Activated CD4-positive, alpha-beta T cell treated with anti-CD3 and anti-CD28 coated beads for 48 hours (primary cell): ENCODE measurements at regions not wholly inside any gene's neighbourhood (a gene's known extent, or its start where the extent isn't known, plus 50 kb on each side); places are given as distances from the start of the nearest gene placed in this dataset.
"Not testable (repeated sequence)": the region's sequence is repeated elsewhere in the genome, so short reads cannot be mapped to it uniquely, and the experiment has no call there.

Source experiments
- DNase-seq: peaks from one replicate; pipeline ENCODE4 v3.0.0-alpha.2; 2020

DNA sequence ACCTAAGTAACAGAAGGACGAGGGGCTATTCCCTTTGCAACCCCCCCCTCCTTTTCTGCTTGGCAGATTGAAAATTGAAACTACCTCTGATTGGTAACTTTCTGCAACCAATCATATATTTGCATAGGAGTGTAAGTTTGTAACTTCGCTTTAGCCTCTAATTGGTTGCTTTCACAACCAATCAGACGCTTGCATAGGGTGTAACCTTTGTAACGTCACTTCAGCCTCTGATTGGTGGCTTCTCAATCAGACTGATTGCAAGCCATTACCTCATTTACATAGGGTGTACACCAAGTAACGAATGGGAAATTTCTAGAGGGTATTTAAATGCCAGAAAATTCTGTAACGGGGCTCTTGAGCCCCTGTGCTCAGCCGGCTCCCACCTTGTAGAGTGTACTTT lies 131.9 kb upstream of the FOXD4L5 start:
- DNase-seq, result not testable (repeated sequence)

DNA sequence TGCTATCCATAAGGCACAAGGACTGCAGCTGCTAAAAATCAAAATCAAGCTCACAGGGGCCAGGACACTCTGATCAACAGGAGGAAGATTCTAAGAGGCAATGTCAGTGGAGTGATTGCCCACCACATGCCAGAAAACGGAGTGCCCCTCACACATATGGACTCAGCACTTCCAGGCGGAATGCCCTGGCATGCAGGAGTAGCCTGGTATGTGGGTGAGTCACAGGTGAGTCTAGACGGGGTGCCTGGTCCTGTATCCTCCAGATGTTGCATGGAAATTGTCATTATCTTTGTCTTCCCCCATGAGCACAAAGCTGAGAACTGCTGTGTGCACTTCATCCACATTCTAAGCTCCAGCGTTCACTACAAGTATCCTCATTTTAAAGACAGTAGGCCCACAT lies 129.2 kb upstream of the FOXD4L5 start:
- not testable (repeated sequence) for DNase-seq

DNA sequence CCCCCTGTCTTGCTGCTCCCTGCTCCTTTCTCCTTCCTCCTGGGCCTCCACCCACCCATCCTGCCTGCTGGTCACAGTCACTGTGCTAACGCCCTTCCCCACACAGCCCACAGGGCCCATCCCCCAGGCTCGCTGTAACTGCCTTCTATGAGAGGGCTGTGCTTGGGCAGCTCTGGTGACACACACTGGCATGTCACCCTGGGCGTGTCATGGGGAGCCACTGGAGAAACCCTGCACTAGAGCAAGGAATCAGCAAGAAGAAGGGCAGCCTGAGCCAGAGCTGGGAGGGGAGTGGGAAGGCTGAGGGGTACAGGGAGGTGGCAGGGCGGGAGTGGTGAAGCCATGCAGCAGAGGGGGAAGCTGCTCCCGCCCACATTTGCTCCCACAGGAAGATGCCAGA lies 128.4 kb upstream of the FOXD4L5 start:
- DNase-seq, result not testable (repeated sequence)

DNA sequence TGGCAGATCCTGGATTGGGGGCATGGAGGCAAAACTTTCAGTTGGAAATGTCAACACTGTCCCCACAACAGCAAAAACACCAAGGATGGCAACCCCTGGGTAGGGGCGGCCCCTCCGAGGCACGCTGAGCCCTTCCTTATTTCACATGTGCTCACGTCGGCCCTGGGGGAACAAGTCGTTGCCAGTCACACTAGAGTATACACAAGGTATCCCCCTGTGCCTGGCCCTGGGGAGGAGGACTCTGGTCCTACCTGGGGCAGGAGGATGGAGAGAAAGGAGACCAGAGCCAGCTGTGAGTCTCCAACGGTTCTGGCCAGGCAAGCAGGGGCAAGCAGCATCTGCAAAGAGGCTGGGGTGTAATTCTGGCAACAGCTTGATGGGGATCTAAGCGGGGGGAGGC lies 126.9 kb upstream of the FOXD4L5 start:
- DNase-seq, result no peak

GRCh38 chr9:65411336-65411735 lies 126.3 kb upstream of the FOXD4L5 start:
- no peak for DNase-seq

DNA sequence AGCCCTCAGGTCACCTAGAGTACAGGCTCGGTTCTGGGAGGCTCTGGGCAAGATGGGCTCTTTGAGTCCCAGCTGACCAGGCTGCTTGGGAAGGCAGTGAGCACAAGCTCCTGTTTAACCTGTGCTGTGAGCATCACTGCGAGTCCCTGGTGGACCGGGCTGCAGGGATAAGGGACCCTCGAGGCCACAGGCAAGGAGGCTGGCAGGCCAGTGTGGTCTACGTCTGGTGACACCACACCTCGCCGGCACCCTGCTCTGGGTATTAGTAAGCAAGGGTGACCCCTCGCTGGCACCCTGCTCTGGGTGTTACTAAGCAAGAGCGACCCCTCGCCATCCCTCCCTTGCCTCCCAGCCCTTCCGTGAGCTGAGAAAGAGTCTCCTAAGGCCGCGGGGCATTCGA lies 125.9 kb upstream of the FOXD4L5 start:
- DNase-seq, result no peak

- no peak for DNase-seq
These were observed 124.5 kb upstream of the FOXD4L5 start for GRCh38 chr9:65409471-65409980.

DNA sequence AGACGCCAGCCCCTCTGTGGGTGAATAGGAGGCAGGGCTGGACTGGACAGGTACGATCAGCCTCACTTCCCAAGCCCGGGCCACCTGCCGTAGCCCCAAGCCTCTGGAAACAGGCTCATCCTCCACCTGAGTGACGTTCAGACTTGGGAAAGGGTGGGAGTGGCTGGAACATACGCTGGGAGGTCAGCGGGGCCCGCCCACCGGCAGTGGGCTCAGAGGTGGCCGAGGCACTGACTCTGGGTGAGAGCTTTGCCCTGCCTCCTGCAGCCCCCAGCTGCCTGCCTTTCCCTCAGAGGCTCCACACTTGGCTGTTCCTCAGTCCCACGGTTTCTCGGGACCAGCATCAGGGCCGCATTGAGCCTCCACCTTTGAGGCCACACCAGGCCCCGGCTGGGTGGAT lies 123.8 kb upstream of the FOXD4L5 start:
- not testable (repeated sequence) for DNase-seq

- not testable (repeated sequence) for DNase-seq
These were observed 121.6 kb upstream of the FOXD4L5 start for GRCh38 chr9:65406625-65407024.

GRCh38 chr9:65405766-65406165 lies 120.8 kb upstream of the FOXD4L5 start:
- DNase-seq, result not testable (repeated sequence)

DNA sequence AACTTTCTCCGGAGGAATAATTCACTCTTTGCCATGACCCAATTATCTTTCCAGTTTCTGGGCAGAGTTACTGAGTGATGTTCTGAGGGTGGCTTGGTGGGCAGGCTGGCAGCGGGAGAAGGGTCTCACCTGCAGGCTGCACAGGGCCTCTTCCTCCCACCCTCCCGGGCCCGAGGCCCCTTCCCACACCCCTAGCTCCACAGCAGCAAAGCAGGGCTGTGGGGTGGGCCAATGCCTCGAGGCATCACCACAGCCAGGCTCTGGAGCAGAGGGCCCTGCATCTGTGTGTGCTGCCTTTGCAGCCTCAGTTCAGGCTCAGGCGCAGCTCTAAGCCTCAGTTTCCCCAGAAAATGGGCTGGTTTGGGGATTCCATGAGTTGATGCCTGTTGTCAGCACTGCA lies 120.2 kb upstream of the FOXD4L5 start:
- DNase-seq, result no peak

DNA sequence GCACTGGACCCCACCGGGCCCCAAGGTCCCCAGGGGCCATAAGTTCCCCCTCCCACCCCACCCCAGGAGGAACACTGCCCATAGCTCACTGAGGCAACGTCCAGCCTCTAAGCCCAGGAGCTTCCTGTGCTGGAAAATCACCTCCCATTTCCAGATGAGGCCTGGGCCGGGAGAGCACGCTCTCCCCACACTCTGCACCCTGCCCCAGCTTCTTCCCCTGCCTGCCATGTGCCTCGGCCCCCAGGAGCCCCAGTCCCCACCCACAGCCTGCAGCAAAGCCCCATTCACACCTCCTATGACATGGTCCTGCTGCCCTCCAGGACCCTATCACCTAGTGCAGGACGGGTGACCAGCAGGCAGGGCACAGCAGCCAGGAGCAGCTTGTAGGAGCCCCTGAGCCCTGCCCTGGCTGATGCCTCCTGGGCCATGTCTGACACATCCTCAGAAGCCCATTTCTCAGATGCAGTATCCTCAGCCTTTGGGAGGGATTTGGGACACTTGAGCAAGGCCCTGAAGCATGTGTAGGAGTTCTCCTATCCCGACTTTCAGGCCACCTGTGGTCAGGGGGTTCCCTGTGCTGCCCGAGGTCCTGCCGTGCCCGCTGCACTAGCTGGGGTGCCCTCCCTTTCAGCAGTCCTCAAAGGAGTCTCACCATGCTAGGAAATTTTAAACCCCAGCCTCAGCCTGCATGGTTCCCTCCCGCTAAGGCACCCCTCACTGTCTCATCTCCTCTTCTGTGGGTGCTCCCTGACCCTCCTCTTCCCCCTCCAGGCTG lies 119.4 kb upstream of the FOXD4L5 start:
- no peak for DNase-seq

DNA sequence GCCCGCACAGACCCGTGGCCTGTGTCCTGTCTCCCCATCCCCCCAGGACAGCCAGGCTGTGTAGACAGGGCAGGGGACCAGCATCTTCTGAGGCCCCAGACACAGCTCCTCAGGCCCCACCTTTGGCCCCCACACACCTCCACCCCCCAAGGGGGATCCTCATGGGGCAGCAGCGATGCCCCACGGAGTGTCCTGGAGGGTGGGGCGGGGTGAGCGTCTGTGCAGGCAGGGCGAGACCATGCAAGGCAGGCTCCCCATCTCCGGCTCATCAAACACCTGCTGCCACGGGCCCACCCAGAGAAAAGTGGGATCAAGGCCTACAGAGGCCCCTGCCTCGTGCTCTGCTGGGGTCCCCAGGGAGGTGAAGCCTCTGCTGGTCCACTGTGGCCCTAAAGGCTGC lies 118.7 kb upstream of the FOXD4L5 start:
- DNase-seq, result no peak

GRCh38 chr9:65403072-65403471 lies 118.1 kb upstream of the FOXD4L5 start:
- not testable (repeated sequence) for DNase-seq

GRCh38 chr9:65402206-65402870 lies 117.3 kb upstream of the FOXD4L5 start:
- not testable (repeated sequence) for DNase-seq

- not testable (repeated sequence) for DNase-seq
These were observed 116.5 kb upstream of the FOXD4L5 start for GRCh38 chr9:65401456-65402045.

DNA sequence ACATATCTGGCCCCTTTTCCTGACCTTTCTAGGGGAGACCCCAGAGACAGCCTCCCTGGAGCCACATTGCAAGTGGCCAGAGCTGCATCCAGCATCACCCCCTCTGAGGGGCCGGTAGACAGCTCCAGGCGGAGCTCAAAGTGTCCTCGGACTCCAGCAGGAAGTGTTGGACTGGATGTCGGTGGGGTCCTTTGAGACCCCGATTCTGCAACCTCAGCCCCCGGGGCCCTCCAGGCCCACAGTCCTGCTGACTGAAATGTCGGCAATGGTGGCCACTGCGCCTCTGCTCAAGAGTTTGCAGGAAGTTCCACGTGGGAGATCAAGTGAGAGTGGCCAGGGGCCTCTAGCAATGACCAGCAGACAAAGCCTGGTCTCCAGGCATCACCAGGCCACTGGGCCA lies 115.9 kb upstream of the FOXD4L5 start:
- no peak for DNase-seq

DNA sequence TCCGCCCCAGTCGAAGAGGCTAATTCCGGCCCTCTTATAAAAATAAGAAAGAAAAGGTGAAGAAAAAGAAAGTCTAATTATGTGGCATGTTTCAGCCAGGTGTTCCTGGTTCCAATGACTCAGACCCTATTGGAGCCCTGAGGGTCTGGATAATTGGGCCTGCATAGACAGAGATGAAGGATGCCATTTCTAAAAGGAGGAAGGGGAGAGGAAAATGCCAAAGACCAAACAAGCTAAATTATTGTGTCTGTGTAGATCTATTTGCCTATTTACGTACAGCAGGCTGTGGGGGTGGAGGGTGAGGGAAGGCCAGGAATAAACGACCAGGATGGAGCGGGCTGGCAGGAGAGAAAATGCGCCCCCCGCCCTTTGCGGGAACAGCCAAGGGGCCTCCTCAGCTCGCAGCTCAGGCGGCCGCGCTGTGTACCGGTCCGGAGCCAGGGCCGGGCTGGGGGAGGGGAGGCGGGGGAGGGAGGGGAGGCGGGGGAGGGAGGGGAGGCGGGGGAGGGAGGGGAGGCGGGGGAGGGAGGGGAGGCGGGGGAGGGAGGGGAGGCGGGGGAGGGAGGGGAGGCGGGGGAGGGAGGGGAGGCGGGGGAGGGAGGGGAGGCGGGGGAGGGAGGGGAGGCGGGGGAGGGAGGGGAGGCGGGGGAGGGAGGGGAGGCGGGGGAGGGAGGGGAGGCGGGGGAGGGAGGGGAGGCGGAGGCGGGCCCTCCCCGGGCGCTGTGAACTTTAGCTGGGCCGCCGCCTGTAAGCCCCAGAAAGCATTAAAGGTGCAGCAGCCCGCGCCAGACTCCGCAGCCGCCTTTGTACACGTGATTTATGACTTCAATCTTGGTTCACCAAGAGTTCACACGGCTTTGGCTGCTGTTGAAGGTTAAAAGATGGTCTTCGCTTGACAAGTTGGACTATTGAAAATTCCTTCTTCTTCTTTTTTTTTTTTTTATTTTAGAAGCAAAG lies 113.0 kb upstream of the FOXD4L5 start:
- DNase-seq, result not testable (repeated sequence)

DNA sequence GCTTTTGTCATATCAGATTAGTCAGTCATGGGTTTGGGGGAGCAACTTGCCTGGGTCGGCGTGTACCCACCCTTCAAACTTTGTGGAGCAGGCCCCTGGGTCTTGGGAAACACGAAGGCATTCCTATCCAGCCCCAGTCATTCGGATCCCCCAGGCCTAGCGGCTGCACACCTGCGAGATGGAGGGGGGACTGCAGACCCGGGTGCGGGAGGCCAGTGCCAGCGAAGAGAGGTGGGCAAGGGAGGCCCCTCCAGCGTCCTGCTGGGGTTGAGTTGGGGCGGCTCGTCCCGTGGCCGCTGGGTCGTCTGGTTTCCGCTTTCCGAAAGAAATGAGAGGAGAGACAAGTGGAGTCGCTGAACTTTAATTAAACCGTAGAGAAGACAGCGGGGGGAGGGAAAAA lies 112.2 kb upstream of the FOXD4L5 start:
- DNase-seq, result not testable (repeated sequence)

DNA sequence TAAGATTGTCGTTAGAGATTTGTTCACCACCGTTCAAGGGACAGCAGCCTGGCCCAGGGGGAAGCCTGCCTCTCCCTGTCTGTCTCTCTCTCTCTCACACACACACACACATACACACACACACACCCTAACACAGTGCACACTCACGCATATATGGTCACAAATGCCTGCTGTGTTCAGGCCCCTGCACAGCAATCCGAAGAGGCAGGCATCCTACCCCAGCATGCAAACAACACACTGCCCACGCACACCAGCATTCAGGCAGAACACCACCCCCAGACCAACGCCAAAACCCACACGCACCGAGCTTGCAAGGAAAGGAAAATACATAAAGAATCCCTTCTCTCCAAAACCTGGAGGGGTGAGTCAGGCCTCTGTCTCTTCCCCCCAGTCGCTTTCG lies 111.6 kb upstream of the FOXD4L5 start:
- not testable (repeated sequence) for DNase-seq

GRCh38 chr9:65395789-65396188 lies 110.8 kb upstream of the FOXD4L5 start:
- not testable (repeated sequence) for DNase-seq

DNA sequence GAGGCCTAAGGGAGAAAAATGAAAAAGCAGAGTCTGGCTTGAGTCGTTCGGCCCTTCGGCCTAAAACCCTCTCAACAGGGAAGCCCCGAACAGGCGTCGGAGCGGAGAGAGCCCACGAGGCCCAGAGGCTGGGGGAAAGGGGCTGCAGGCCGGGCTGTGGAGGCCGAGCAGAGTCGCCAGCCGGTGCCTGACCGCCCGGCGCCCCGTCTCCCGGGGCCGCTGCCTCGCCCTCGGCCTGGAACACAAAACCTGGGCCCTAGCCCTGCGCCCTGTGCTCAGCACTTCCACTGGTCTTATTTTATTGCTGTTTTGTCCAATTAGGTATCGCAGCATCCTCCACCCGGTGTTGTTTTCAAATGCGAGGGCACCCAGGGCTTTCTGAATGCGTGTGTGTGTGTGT lies 110.1 kb upstream of the FOXD4L5 start:
- DNase-seq, result not testable (repeated sequence)
